Progenitor cell of endocrine pancreas (in vitro differentiated cells): ENCODE measurements at regions not wholly inside any gene's neighbourhood (a gene's known extent, or its start where the extent isn't known, plus 50 kb on each side); places are given as distances from the start of the nearest gene placed in this dataset.

Experiments used
- DNase-seq: peaks from one replicate; pipeline ENCODE4 v3.0.0; 2021; ENCODE audit warnings: low spot score; ENCODE audit not compliant: unreplicated experiment
- H3K27ac Mint-ChIP-seq: 2 replicates; pipeline ENCODE4 v1.8.0; 2021; ENCODE audit warnings: mild to moderate bottlenecking, moderate library complexity, mixed read lengths
- H3K27me3 Mint-ChIP-seq: 2 replicates; pipeline ENCODE4 v1.8.0; 2021; ENCODE audit warnings: mixed read lengths
- H3K36me3 Mint-ChIP-seq: 2 replicates; pipeline ENCODE4 v1.8.0; 2022; ENCODE audit warnings: mixed read lengths; ENCODE audit not compliant: insufficient read depth
- H3K4me1 Mint-ChIP-seq: 2 replicates; pipeline ENCODE4 v1.8.0; 2021; ENCODE audit warnings: low read depth, mixed read lengths
- H3K4me3 Mint-ChIP-seq: 2 replicates; pipeline ENCODE4 v1.8.0; 2021; ENCODE audit warnings: low read depth, mild to moderate bottlenecking, moderate library complexity, mixed read lengths
- H3K9me3 Mint-ChIP-seq: 2 replicates; pipeline ENCODE4 v1.8.0; 2021; ENCODE audit warnings: low read depth, mixed read lengths
- TF ChIP-seq, protein P1 (sequence below): fragments of 200-600 bp; sonication (generic); IDR thresholded peaks from one replicate; pipeline ENCODE4 v1.5.0; 2021; ENCODE audit warnings: antibody characterized with exemption, mild to moderate bottlenecking; ENCODE audit not compliant: unreplicated experiment

GRCh38 chr9:1303932-1304331 is 253.8 kb downstream of the DMRT2 start:
- H3K27me3 Mint-ChIP-seq: peaks cover 5% of the 10 kb centered on the region
- TF ChIP-seq, protein P1, sequence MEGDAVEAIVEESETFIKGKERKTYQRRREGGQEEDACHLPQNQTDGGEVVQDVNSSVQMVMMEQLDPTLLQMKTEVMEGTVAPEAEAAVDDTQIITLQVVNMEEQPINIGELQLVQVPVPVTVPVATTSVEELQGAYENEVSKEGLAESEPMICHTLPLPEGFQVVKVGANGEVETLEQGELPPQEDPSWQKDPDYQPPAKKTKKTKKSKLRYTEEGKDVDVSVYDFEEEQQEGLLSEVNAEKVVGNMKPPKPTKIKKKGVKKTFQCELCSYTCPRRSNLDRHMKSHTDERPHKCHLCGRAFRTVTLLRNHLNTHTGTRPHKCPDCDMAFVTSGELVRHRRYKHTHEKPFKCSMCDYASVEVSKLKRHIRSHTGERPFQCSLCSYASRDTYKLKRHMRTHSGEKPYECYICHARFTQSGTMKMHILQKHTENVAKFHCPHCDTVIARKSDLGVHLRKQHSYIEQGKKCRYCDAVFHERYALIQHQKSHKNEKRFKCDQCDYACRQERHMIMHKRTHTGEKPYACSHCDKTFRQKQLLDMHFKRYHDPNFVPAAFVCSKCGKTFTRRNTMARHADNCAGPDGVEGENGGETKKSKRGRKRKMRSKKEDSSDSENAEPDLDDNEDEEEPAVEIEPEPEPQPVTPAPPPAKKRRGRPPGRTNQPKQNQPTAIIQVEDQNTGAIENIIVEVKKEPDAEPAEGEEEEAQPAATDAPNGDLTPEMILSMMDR: no peak
- H3K4me1 Mint-ChIP-seq: no peaks in the 10 kb centered on the region
- H3K36me3 Mint-ChIP-seq: no peaks in the 10 kb centered on the region
- H3K27ac Mint-ChIP-seq: no peak overlapping the region
- no peaks in the 10 kb centered on the region for H3K9me3 Mint-ChIP-seq
- H3K4me3 Mint-ChIP-seq: no peak overlapping the region
- no peak for DNase-seq

DNA sequence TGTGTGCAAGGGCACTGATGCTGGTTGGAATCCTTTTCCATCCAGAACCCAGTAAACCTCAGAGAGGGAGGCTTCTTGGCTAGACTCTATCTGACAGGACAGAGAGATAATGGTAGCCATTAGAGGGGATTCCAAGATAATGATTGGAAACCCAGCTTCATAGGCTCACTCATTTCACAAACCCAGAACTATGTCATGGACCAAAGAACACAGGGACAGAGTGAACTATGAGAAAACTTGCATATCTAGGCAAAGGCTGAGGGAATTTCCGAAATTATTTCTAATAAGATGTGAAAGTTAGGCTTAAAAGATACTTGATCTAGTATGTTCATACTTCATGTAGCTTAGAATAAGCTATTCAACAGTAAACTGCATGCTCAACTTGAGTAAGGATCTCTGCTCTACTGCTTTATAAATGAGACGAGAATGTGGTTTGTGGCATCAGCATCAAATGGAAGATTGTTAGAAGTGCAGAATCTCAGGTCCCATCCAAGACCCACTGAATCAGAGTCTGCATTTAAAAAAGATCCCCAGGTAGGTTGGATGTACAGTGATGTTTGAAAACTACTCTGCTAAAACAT is 261.4 kb downstream of the DMRT2 start:
- TF ChIP-seq, protein P1: no peak
- H3K27ac Mint-ChIP-seq: no peak overlapping the region
- no peaks in the 10 kb centered on the region for H3K9me3 Mint-ChIP-seq
- H3K36me3 Mint-ChIP-seq: no peaks in the 10 kb centered on the region
- H3K4me1 Mint-ChIP-seq: no peaks in the 10 kb centered on the region
- no peak for DNase-seq
- H3K4me3 Mint-ChIP-seq: no peak overlapping the region
- H3K27me3 Mint-ChIP-seq: no peaks in the 10 kb centered on the region

DNA sequence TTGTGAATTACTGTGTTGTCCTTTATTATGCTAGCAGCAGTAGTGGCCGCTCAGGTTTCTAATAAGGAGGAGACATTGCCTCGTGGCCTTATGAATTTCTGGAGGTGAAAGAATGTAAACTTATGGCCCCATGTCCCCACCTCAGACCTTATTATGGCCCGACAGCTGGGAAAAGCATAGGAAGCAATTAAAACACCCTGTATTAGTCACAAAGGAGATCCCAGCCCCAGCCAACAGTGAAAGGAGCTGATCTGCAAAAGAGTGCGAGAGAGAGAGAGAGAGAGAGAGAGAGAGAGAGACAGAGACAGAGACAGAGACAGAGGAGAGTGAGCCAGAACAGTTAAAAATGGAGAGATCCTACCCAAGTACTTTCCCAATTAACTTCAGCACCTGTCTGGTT is 269.3 kb downstream of the DMRT2 start:
- DNase-seq: no peak
- Mint-ChIP-seq H3K4me3 (no peak overlapping the region), H3K27me3 (peaks cover 2% of the 10 kb centered on the region), H3K36me3 (no peaks in the 10 kb centered on the region), H3K4me1 (no peaks in the 10 kb centered on the region), H3K27ac (no peak overlapping the region), H3K9me3 (no peaks in the 10 kb centered on the region)
- TF ChIP-seq, protein P1: no peak

DNA sequence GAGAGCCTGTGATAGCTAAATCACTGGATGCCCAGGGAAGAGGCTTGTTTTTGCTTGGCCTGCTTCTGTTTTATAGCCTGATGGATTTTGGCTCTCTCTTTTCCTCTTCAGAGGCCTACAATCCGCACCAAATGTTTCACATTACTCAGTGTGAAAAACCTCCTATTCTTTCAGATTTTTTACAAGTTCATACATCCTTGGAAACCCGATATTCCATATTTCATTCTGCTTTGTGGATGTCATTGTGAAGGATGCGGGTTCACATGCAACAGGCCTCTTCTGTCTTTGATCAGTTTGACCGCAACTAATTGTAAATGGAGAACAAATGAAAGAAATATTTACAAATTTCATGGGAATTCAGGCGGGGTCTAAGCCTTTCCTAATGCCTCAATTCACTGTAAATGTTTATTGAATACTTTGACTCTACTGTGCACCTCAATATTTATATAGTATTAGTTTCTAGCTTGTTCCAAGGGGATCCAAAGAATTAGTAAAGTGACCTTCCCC is 269.9 kb downstream of the DMRT2 start:
- Mint-ChIP-seq H3K27me3 (peaks cover 2% of the 10 kb centered on the region), H3K27ac (no peak overlapping the region), H3K4me1 (no peaks in the 10 kb centered on the region), H3K4me3 (no peak overlapping the region), H3K9me3 (no peaks in the 10 kb centered on the region), H3K36me3 (no peaks in the 10 kb centered on the region)
- TF ChIP-seq, protein P1: no peak
- DNase-seq: no peak

DNA sequence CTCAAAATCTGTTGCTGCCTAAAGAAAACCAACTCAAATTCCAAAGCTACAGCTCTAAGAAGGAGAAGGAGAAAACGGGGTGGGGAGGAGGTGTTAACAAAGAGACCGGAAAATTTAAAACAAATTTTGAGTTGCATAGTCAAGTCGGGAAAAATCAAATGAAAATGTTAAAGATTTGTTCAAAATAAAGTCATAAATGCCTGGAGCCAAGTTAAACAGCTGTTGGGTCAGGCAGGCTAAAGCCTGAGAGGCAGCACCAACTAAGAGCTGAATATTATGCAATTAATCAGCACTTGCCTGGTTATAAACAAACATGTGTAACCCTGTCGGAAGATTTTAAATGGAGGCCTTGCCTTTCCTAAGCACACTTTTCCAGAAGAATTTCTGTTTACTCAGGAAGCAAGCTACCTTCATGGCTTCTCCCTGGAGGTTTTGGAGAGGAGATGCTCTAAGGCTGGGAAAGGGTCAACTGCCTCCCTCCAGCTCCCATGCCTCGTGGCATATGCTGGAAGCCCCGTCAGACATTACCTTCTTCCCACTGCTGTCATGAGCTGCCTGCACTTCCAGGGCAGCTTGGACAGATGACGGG is 270.5 kb downstream of the DMRT2 start:
- H3K4me3 Mint-ChIP-seq: no peak overlapping the region

More for the DNA sequence above, 270.5 kb downstream of the DMRT2 start:
- no peaks in the 10 kb centered on the region for H3K9me3 Mint-ChIP-seq
- TF ChIP-seq, protein P1: no peak
- no peaks in the 10 kb centered on the region for H3K36me3 Mint-ChIP-seq
- no peaks in the 10 kb centered on the region for H3K4me1 Mint-ChIP-seq
- no peak for DNase-seq
- peaks cover 2% of the 10 kb centered on the region for H3K27me3 Mint-ChIP-seq
- H3K27ac Mint-ChIP-seq: no peak overlapping the region
